ENCODE measurements at regions not wholly inside any gene's neighbourhood (a gene's known extent, or its start where the extent isn't known, plus 50 kb on each side); places are given as distances from the start of the nearest gene placed in this dataset.
"Not testable (repeated sequence)": the region's sequence is repeated elsewhere in the genome, so short reads cannot be mapped to it uniquely, and the experiment has no call there.

DNA sequence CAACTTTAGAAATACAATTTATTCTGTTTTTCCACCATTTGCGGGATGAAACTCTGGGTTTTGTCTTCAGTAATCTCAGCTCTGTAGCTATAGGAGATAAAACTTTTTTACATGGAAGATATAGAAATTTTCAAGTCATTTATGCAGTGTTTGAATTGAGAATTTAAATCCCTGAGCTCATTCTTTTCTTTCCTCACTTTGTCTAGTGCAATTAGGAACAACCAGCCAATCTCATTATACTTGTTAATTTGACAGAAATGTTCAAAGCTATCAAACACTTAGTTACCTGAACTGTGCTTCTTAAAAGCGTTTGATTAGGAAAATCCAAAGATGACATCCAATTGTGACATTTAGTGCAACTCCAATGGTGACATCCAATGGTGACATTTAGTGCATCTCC lies 1014.3 kb downstream of the SLITRK5 start:
- DNase-seq (ENCODE audit: low read depth, low spot score) = no peak

DNA sequence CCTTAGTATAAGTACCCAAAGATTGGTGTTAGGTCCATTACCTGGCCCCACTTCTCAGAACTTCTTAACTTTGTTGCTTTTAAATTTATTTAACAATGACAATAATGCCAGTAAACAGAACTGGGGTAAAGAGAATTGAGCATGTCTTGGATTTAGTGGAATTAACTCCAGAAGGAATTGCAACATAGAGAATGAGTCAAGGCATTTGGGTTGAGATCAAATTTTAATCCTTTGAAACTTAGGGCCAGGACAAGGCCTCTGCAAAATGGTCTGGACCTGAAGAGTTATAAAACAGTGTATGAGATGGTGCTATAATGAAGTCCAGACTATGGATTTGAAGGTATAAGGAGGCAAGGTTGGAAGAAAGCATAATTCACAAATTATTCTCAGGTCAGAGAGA lies 1030.4 kb downstream of the SLITRK5 start:
- DNase-seq (ENCODE audit: low read depth, low spot score) = no peak

DNA sequence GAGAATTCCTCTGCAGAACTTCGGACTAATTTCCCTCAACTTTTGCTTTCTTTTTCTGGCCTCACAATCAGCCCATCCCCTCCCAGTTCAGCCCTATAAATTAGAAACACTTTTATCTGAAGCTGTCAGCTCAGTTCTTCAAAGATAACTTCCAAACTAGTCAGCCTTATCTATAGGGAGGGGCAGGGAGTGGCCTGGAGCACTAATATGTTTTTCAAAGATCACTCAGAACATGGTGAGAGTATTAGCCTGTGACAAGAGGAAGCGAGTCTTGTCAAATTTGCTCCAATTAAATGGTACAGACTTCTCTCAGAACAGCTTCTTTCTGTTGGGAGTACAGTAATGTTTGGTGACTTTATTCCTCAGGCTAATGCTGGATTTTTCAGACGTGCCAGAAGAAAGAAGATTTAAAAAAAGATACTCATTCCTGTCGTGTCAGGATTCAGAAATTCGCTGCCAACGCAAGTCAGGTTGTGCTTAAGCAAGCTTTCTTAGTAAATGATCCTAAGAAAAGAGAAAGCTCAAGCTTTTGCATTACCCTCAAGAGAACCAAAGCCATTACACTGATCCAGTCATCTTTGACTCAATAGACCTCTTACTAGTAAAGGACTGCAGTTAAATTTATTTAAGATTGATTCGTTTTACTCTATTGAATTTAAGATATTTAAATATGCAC lies 1033.6 kb downstream of the SLITRK5 start:
- DNase-seq (ENCODE audit: low read depth, low spot score) = no peak

DNA sequence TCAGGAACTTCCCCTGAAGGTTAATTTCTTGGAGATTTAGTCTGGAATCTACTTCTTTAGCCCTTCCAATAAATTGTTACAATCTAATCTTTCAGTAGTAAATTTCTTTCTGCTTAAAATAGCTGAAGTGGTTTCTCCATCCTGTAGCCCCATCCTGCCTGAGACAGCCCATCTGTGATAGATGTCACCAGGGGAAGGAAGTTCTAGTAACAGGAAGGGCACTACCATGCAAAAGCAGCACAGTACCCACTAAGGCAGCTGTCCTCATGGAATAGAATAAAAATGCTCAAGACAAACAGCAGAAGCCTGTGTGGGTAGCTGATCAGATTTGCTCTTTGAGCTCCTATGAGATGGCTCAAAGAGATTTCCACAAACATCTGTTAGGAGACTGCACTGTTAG lies 1036.5 kb downstream of the SLITRK5 start:
- no peak for DNase-seq (ENCODE audit: low read depth, low spot score)

DNA sequence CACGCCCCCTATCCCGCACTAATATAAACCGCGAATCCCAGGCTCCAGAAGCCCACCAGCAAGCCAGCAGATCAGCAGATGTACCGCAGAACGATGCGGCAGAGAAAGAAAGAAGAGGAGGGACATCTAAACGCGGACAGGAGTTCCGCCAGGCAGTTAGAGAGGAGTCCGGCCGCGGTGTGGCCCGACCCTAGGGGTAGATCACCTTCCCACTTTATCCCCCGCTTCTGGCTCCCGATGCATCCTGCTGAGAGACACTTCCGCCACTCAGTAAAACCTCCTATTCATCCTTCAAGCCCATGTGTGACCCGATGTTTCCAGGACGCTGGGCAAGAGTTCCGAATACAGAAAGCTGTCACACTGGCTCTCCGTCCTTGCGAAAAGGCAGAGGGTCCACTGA lies 1046.8 kb downstream of the SLITRK5 start:
- no peak for DNase-seq (ENCODE audit: low read depth, low spot score)

- no peak for DNase-seq (ENCODE audit: low read depth, low spot score)
Measured at GRCh38 chr13:88718781-88719180, 1047.6 kb downstream of the SLITRK5 start.

DNA sequence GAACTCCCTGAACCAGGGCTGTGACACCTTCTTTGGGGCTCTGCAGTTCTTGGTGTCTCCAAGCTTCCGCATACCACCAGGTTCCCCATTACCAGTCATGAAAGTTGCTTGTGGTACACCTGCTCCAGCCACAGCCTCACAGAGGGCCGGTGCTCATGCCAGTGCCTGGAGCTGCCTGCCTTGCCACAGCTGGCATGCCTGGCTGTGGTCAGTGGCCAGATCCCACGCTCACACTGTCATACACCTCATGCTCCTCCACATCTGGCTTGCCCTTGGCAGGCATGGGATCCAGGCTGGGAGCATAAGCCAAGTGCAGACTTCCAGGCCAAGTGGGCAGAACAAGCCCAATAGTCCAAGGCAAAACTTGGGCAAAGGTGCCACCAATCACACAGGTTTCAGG lies 1054.9 kb downstream of the SLITRK5 start:
- DNase-seq (ENCODE audit: low read depth, low spot score) = no peak

DNA sequence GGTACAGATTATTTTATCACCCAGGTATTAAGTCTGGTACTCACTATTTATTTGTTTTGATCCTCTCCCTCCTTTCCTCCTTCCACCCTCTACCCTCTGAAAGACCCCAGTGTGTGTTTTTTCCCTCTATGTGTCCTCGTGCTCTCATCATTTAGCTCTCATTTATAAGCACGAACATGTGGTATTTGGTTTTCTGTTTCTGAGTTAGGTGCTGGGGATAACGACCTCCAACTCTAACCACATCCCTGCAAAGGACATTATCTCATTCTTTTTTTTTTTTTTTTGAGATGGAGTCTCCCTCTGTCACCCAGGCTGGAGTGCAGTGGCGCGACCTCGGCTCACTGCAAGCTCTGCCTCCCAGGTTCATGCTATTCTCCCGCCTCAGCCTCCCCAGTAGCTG lies 1056.1 kb downstream of the SLITRK5 start:
- not testable (repeated sequence) for DNase-seq (ENCODE audit: low read depth, low spot score)

DNA sequence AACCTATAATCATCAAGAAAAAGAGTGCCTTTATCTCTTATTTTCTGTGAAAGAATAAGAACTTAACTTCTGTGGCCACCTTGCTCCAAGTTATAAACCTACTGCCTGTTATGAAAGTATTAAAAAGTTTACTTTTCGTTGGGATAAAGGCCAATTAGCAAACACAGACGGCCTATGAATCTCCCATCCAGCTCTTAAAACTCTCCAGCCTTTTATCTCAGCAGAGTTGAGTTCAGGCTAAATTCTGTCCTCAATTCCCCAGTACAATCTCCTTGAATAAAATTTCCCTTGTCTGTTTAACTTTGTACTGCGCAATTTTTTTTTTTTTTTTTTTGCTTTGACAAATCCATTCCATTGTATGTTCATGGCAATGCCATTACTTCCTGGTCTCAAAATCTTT lies 1058.4 kb downstream of the SLITRK5 start:
- no peak for DNase-seq (ENCODE audit: low read depth, low spot score)

DNA sequence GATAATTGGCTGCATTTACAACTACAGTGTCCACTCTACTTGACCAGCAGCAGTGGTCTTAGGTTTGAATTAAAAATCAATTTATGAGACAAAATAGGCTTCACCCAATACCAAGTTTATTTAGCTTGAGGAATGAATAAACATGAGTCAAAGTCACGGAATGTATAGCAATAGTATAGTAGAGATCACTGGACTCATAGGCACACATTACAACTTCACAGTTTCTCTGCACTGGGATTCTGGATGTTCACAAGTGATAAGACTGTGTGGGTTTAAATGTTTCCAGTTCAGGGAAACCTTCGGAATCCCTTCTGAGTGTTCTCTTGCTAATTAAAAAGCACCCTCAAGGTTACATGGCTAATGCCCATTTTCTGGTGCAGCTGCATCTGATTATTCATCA lies 1064.9 kb downstream of the SLITRK5 start:
- DNase-seq (ENCODE audit: low read depth, low spot score) = no peak

DNA sequence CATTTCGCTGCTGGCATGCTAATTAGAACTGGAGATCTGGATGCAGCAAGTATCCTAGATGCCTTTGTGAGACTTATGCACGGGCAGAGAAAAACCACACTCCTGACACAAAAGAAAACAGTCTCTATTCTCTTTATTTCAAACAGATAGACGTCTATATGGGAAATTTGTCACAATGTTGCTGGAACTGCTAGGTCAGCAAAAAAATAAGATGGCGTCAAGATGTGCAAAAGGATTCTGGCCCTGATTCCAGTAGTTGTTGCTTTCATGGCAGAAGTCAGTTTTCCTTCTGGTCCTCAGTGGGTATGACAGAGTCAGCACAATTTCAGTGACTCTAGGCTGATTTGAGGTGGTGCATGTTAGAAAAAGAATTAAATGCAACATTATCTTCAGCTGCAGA lies 1068.0 kb downstream of the SLITRK5 start:
- no peak for DNase-seq (ENCODE audit: low read depth, low spot score)

DNA sequence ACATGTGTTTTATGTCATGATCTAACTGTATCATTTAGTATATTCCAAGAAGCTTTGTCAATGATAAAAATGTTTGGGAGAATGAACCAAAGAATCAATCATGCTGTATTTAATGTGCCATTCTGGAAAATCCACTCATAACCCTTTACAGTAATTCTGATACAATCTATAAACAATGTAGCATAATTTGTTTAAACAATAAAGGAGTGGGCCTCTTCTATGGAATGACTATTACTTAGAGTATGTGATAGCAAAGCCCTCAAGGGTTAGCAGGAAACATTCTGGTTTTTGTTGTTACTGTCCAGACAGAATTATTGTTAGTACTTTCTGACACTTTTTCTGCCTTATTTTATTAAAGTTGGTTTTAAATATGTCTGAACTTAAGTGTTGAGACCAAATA lies 1073.1 kb downstream of the SLITRK5 start:
- no peak for DNase-seq (ENCODE audit: low read depth, low spot score)

- DNase-seq (ENCODE audit: low read depth, low spot score) = no peak
Measured at GRCh38 chr13:88745011-88745410, 1073.8 kb downstream of the SLITRK5 start.

DNA sequence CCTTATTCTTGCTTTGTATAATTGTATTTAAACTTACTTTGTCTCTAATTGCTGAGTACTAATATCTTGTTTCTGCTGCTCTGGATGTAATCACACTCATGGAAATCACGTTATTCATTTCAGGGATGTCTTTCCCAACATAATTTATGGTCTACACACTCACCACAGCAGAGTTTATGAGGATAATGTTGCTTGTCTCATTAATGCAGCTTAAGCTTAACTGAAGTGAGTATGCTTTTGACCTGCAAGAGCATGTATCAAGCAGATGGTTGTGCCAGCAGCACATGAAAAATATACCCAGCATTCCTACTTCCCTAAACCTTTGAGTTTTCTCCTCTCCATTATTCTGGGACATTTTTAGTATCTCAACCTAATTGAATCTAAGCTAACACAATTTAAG lies 1080.9 kb downstream of the SLITRK5 start:
- DNase-seq (ENCODE audit: low read depth, low spot score) = no peak

GRCh38 chr13:88754141-88754540 lies 1083.0 kb downstream of the SLITRK5 start:
- DNase-seq (ENCODE audit: low read depth, low spot score) = no peak

- no peak for DNase-seq (ENCODE audit: low read depth, low spot score)
Measured at GRCh38 chr13:88761145-88761544, 1090.0 kb downstream of the SLITRK5 start.

DNA sequence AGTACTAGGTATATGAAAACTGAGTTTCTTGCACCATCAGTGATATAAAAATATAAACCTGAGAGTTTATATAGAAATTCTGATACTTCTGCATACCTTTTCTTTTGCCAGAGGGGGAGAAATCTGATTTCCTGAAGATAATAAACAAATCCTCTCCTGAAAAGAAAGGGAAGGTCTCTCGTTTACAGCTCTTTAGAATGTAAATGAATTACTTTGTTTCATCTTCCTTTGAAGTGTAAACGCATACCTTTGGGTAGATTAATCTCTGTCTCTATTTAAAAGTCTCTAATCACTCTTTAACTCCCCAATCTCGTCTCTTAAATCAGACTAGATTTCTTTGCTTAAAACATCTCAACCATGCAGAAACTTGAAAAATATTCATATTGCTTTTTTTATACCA lies 1092.9 kb downstream of the SLITRK5 start:
- no peak for DNase-seq (ENCODE audit: low read depth, low spot score)

GRCh38 chr13:88800505-88800904 lies 1129.3 kb downstream of the SLITRK5 start:
- DNase-seq (ENCODE audit: low read depth, low spot score) = no peak

- no peak for DNase-seq (ENCODE audit: low read depth, low spot score)
Measured at GRCh38 chr13:88801361-88801760, 1130.2 kb downstream of the SLITRK5 start.

DNA sequence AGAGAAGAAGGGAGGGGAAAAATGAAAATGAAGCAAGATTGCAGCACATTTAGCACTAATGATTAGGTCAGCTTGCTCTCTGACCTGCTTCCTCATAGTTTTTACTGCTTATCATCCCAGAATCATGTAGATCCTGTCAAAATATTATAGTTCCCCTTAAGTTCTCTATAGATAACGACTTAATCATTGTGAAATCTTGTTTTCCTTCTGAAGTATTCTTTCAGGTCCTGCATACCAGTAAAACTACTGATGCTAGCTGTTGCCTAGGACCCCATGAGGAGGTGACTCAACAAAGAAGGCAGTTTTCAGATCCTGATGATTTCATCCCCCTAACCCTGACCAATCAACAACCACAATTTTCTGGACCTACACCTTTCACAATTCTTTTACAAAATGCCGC lies 1131.7 kb downstream of the SLITRK5 start:
- no peak for DNase-seq (ENCODE audit: low read depth, low spot score)

GRCh38 chr13:88806438-88806837 lies 1135.3 kb downstream of the SLITRK5 start:
- DNase-seq (ENCODE audit: low read depth, low spot score) = no peak

DNA sequence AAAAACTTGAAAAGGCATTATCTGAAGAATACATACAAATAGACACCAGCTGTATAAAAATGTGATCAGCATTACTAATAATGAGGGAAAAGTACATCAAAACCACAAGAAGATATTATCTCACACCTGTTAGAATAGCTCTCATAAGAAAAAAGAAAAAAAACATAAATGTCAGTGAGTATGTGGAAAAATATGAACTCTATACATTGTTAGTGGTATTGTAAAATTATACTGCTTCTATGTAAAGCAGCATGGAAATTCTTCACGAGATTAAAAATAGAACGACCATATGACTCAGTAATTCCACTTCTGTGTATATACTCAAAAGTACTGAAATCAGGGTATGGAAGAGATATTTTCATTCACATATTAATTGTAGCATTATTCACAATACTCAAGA lies 1146.4 kb downstream of the SLITRK5 start:
- no peak for DNase-seq (ENCODE audit: low read depth, low spot score)

GRCh38 chr13:88823114-88823513 lies 1151.9 kb downstream of the SLITRK5 start:
- DNase-seq (ENCODE audit: low read depth, low spot score) = no peak

- no peak for DNase-seq (ENCODE audit: low read depth, low spot score)
Measured at GRCh38 chr13:88824218-88824617, 1153.0 kb downstream of the SLITRK5 start.
